ENCODE measurements at regions not wholly inside any gene's neighbourhood (a gene's known extent, or its start where the extent isn't known, plus 50 kb on each side); places are given as distances from the start of the nearest gene placed in this dataset.

- H3K36me3 ChIP-seq (replicated peaks in 1 of 2; ENCODE audit: control insufficient read depth in 1 of 2, insufficient read depth in 2 of 2, low read length in 2 of 2): peaks cover 0 to 8% of the 10 kb centered on the region in 2 donors
- H3K27ac Mint-ChIP-seq: peak overlapping the region in 1 of 7 donors; percentile 1
- intact Hi-C loops (cut with micrococcal nuclease): loop anchor here in 1 of 2 donors (5.0 kb wide), 1 partner anchor 45 kb away; no protein-coding TSS in a partner anchor
These were observed 154.2 kb upstream of the ID2 start for GRCh38 chr2:8527676-8528075.

GRCh38 chr2:8528863-8529262 is 153.0 kb upstream of the ID2 start:
- H3K9ac ChIP-seq (ENCODE audit: insufficient read depth, low read length, poor library complexity, severe bottlenecking): no peak overlapping the region
- intact Hi-C loops (cut with micrococcal nuclease): loop anchor here in 1 of 2 donors (5.0 kb wide), 1 partner anchor 47 kb away; no protein-coding TSS in a partner anchor
- H3K9me3 ChIP-seq (replicated peaks in 1 of 2; ENCODE audit: control insufficient read depth in 1 of 2, insufficient read depth in 1 of 2, low read length in 2 of 2): peaks cover 11 to 12% of the 10 kb centered on the region in 2 donors
- no peak for DNase-seq
- no peak overlapping the region for H3K4me3 ChIP-seq (replicated peaks in 1 of 3; ENCODE audit: low read depth in 2 of 3, low read length in 3 of 3)
- Mint-ChIP-seq H3K9me3 (peaks cover 6 to 17% (median 13%) of the 10 kb centered on the region in 7 donors), H3K27me3 (ENCODE audit: low read depth in 3 of 3) (peaks cover 0 to 3% (median 0%) of the 10 kb centered on the region in 3 donors), H3K36me3 (peaks cover 4 to 9% of the 10 kb centered on the region in 2 donors), H3K4me1 (peaks cover 55% of the 10 kb centered on the region), H3K4me3 (no peak overlapping the region), H3K27ac (peak overlapping the region in 1 of 7 donors; percentile 1)
- H3K27me3 ChIP-seq (ENCODE audit: control insufficient read depth in 2 of 2, insufficient read depth in 2 of 2, low read length in 2 of 2): no peaks in the 10 kb centered on the region
- no peak overlapping the region for H3K4me2 ChIP-seq (replicated peaks; ENCODE audit: extremely low read depth, low read length, poor library complexity, severe bottlenecking)
- no CpG with 5 or more reads among the region's 3 CpGs for WGBS (ENCODE audit: insufficient coverage)
- TF ChIP-seq CTCF (IDR thresholded peaks at IDR 0.05): no peak
- H4K20me1 ChIP-seq (ENCODE audit: insufficient read depth, low read length): no peaks in the 10 kb centered on the region
- H3K79me2 ChIP-seq (ENCODE audit: insufficient read depth, low read length): no peaks in the 10 kb centered on the region
- peaks cover 0 to 8% of the 10 kb centered on the region in 2 donors for H3K36me3 ChIP-seq (replicated peaks in 1 of 2; ENCODE audit: control insufficient read depth in 1 of 2, insufficient read depth in 2 of 2, low read length in 2 of 2)
- no peak overlapping the region for H2AFZ ChIP-seq (ENCODE audit: insufficient read depth, low read depth, low read length, poor library complexity, severe bottlenecking)
- H3K4me1 ChIP-seq (ENCODE audit: control insufficient read depth in 1 of 2, insufficient read depth in 2 of 2, low read length in 2 of 2): peaks cover 35 to 49% of the 10 kb centered on the region in 2 donors
- H3K27ac ChIP-seq (ENCODE audit: low read depth in 1 of 2, low read length in 2 of 2): no peak overlapping the region

More at GRCh38 chr2:8527676-8528075, 154.2 kb upstream of the ID2 start:
- Histone ChIP-seq H3K79me2 (ENCODE audit: insufficient read depth, low read length) (no peaks in the 10 kb centered on the region), H3K4me1 (ENCODE audit: control insufficient read depth in 1 of 2, insufficient read depth in 2 of 2, low read length in 2 of 2) (peaks cover 33 to 47% of the 10 kb centered on the region in 2 donors), H3K9ac (ENCODE audit: insufficient read depth, low read length, poor library complexity, severe bottlenecking) (no peak overlapping the region), H3K4me2 (replicated peaks; ENCODE audit: extremely low read depth, low read length, poor library complexity, severe bottlenecking) (no peak overlapping the region), H4K20me1 (ENCODE audit: insufficient read depth, low read length) (no peaks in the 10 kb centered on the region), H3K27ac (ENCODE audit: low read depth in 1 of 2, low read length in 2 of 2) (no peak overlapping the region), H2AFZ (ENCODE audit: insufficient read depth, low read depth, low read length, poor library complexity, severe bottlenecking) (no peak overlapping the region), H3K9me3 (replicated peaks in 1 of 2; ENCODE audit: control insufficient read depth in 1 of 2, insufficient read depth in 1 of 2, low read length in 2 of 2) (peaks cover 11 to 12% of the 10 kb centered on the region in 2 donors), H3K27me3 (ENCODE audit: control insufficient read depth in 2 of 2, insufficient read depth in 2 of 2, low read length in 2 of 2) (no peaks in the 10 kb centered on the region), H3K4me3 (replicated peaks in 1 of 3; ENCODE audit: low read depth in 2 of 3, low read length in 3 of 3) (no peak overlapping the region)
- no peak for TF ChIP-seq CTCF (IDR thresholded peaks at IDR 0.05)
- Mint-ChIP-seq H3K4me1 (peaks cover 55% of the 10 kb centered on the region), H3K9me3 (peaks cover 6 to 17% (median 13%) of the 10 kb centered on the region in 7 donors), H3K4me3 (no peak overlapping the region), H3K36me3 (peaks cover 6 to 9% of the 10 kb centered on the region in 2 donors), H3K27me3 (ENCODE audit: low read depth in 3 of 3) (peaks cover 0 to 1% (median 0%) of the 10 kb centered on the region in 3 donors)
- DNase-seq: no peak
- no CpG with 5 or more reads among the region's 4 CpGs for WGBS (ENCODE audit: insufficient coverage)

Data from CD14-positive monocyte (primary cell).